ENCODE measurements at regions not wholly inside any gene's neighbourhood (a gene's known extent, or its start where the extent isn't known, plus 50 kb on each side); places are given as distances from the start of the nearest gene placed in this dataset.

DNA sequence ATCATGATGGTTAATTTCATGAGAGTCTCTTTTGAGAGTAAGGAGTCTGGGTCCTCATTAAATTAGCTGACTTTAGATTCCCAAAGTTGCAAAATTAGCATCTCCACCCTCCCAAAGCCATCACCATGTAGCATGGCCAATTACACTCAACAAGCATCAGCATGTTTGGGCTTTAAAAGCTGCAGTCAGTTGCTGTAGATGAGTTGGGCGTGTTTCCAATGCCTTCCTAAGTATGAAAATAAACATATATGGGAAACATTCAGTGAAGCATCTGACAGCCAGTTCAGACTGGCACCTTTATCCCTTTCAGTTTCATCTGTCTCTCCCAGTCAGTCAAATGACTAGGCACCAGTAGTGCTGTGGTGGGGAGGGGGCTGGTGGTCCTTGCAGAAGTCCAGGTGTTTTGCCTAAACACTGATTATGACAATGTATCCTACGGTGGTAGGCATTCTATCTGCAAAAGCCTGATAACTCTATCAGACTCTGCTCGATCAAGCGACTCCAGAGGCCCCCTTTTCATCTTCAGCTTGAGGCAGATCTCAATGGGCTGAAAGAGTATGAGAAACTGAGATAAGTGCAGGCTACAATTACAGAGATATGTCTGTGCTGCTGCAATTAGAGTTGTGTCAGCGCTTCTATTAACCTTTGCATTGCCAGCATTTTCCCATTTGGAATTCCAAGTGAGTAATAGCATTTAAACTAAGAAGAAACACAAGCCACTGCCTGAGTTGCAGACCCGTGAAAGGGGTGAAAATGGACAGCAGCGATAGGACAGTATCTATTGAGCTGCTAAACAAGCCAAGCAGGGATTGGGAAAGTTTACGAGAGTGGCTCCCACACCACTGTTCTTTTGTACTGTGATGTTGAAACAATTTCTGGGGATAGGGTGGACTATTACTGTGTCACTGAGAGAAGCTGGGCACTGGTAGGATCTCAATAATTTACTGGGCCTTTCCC lies 67.3 kb upstream of the SPOPL start:
- H3K36me3 ChIP-seq = no peaks in the 10 kb centered on the region
- intact Hi-C loops (cut with DNase I) = no loop called here
- no peaks in the 10 kb centered on the region for H3K4me1 ChIP-seq
- 75% methylated on average over 8 of the region's 8 CpGs for WGBS
- no peaks in the 10 kb centered on the region for H3K9me3 ChIP-seq
- H3K27ac ChIP-seq (replicated peaks in 1 of 4) = no peak overlapping the region
- no peak overlapping the region for H3K4me3 ChIP-seq
- no peak for TF ChIP-seq POLR2AphosphoS5 (IDR thresholded peaks at IDR 0.05)
- TF ChIP-seq POLR2A (IDR thresholded peaks at IDR 0.05; ENCODE audit: low read depth) = no peak
- no peak for TF ChIP-seq EP300 (IDR thresholded peaks at IDR 0.05)
- TF ChIP-seq, protein P1, sequence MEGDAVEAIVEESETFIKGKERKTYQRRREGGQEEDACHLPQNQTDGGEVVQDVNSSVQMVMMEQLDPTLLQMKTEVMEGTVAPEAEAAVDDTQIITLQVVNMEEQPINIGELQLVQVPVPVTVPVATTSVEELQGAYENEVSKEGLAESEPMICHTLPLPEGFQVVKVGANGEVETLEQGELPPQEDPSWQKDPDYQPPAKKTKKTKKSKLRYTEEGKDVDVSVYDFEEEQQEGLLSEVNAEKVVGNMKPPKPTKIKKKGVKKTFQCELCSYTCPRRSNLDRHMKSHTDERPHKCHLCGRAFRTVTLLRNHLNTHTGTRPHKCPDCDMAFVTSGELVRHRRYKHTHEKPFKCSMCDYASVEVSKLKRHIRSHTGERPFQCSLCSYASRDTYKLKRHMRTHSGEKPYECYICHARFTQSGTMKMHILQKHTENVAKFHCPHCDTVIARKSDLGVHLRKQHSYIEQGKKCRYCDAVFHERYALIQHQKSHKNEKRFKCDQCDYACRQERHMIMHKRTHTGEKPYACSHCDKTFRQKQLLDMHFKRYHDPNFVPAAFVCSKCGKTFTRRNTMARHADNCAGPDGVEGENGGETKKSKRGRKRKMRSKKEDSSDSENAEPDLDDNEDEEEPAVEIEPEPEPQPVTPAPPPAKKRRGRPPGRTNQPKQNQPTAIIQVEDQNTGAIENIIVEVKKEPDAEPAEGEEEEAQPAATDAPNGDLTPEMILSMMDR (IDR thresholded peaks at IDR 0.05) = no peak
- no peaks in the 10 kb centered on the region for H3K27me3 ChIP-seq
- no peak for DNase-seq (ENCODE audit: extremely low spot score)

DNA sequence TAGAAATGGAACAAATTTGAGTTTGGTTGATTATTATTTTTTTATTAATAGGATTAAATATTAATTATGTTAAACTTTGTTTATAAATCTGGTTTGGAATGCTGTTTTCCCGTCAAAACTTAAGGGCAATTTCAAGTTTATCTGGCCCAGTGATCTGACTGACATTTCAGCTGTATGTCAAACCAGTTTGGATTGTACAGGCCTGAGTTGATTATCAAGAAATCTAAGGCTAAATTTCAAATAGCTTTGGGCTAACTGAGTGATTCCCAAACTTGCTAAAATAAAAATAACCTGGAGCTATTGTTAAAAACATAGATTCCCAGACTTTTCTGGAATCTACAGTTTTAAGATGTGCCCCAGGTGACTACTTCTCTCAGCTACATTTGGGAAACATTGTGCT lies 65.9 kb upstream of the SPOPL start:
- TF ChIP-seq, protein P1 (IDR thresholded peaks at IDR 0.05) = no peak
- TF ChIP-seq POLR2A (IDR thresholded peaks at IDR 0.05; ENCODE audit: low read depth) (no peak), EP300 (IDR thresholded peaks at IDR 0.05) (no peak), POLR2AphosphoS5 (IDR thresholded peaks at IDR 0.05) (no peak)
- Histone ChIP-seq H3K36me3 (no peaks in the 10 kb centered on the region), H3K4me3 (no peak overlapping the region), H3K27ac (replicated peaks in 1 of 4) (no peak overlapping the region), H3K9me3 (no peaks in the 10 kb centered on the region), H3K4me1 (no peaks in the 10 kb centered on the region), H3K27me3 (no peaks in the 10 kb centered on the region)
- intact Hi-C loops (cut with DNase I) = no loop called here
- no peak for DNase-seq (ENCODE audit: extremely low spot score)
- WGBS = 96% methylated on average over 1 of the region's 1 CpG

DNA sequence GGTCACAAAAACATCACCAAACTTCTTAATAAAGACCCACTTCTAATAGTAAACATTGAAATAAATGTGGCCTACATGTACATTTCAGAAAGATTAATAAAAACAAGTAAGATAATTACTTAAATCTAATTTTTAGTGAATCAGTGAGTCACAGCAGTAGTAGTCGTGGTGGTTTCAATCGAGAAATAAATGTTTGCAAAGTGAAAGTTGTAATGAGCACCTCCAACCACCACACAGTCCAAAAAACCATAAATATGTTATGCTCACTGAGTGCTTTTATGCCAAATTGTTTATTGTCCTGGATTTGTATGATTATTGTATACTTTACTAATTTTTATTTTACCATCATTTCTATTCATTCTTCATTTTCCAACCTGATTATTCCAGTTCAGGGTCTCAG lies 61.8 kb upstream of the SPOPL start:
- intact Hi-C loops (cut with DNase I) = no loop called here
- WGBS = 91% methylated on average over 2 of the region's 2 CpGs

DNA sequence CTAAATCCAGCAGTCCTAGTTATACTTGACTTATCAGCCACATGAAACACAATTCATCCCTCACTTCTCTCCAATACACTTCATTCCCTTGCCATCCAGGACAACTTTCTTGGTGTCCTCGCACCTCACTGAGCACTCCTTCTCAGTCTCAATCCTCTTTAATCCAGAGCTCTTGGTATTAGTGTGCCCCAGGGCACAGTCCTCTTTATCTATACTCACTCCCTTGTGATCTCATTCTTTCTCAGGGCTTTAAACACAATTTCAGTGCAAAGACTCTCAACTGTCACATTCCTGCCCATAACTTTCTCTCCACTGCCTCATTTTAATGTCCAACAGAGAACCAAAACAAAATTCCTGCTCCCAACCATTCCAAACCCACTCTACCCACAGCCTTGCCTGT lies 60.8 kb upstream of the SPOPL start:
- Histone ChIP-seq H3K27me3 (no peaks in the 10 kb centered on the region), H3K9me3 (no peaks in the 10 kb centered on the region), H3K27ac (replicated peaks in 1 of 4) (no peak overlapping the region), H3K36me3 (no peaks in the 10 kb centered on the region), H3K4me3 (no peak overlapping the region), H3K4me1 (no peaks in the 10 kb centered on the region)
- intact Hi-C loops (cut with DNase I) = no loop called here
- no peak for DNase-seq (ENCODE audit: extremely low spot score)
- no peak for TF ChIP-seq POLR2A (IDR thresholded peaks at IDR 0.05; ENCODE audit: low read depth)
- no peak for TF ChIP-seq POLR2AphosphoS5 (IDR thresholded peaks at IDR 0.05)
- TF ChIP-seq, protein P1 (IDR thresholded peaks at IDR 0.05) = no peak
- no peak for TF ChIP-seq EP300 (IDR thresholded peaks at IDR 0.05)
- WGBS = 100% methylated on average over 1 of the region's 1 CpG

More for the DNA sequence above, 61.8 kb upstream of the SPOPL start:
- Histone ChIP-seq H3K4me1 (no peaks in the 10 kb centered on the region), H3K9me3 (no peaks in the 10 kb centered on the region), H3K27me3 (no peaks in the 10 kb centered on the region), H3K27ac (replicated peaks in 1 of 4) (no peak overlapping the region), H3K4me3 (no peak overlapping the region), H3K36me3 (no peaks in the 10 kb centered on the region)
- no peak for DNase-seq (ENCODE audit: extremely low spot score)
- TF ChIP-seq, protein P1 (IDR thresholded peaks at IDR 0.05) = no peak
- TF ChIP-seq EP300 (IDR thresholded peaks at IDR 0.05) = no peak
- TF ChIP-seq POLR2A (IDR thresholded peaks at IDR 0.05; ENCODE audit: low read depth) = no peak
- no peak for TF ChIP-seq POLR2AphosphoS5 (IDR thresholded peaks at IDR 0.05)

All from esophagus muscularis mucosa (tissue), 4 donors.